H9 (cell line): ENCODE measurements at regions not wholly inside any gene's neighbourhood (a gene's known extent, or its start where the extent isn't known, plus 50 kb on each side); places are given as distances from the start of the nearest gene placed in this dataset.

Experiments
- DNase-seq: peaks from one replicate; pipeline ENCODE4 v3.0.0-alpha.2; 2017
- H2AFZ ChIP-seq: one replicate; pipeline ENCODE4 v1.6.1; 2013; ENCODE audit warnings: mild to moderate bottlenecking, low read length, control low read depth, moderate library complexity
- H2AK5ac ChIP-seq: 2 replicates; pipeline ENCODE4 v1.6.1; 2013; ENCODE audit warnings: low read length, control low read depth, mixed read lengths; ENCODE audit not compliant: insufficient read length
- H2BK120ac ChIP-seq: one replicate; pipeline ENCODE4 v1.6.1; 2013; ENCODE audit warnings: low read depth, mild to moderate bottlenecking, low read length, control low read depth, inconsistent platforms; ENCODE audit not compliant: poor library complexity, severe bottlenecking
- H2BK12ac ChIP-seq: 2 replicates; pipeline ENCODE4 v1.6.1; 2013; ENCODE audit warnings: low read length, control low read depth, mixed read lengths, low read depth; ENCODE audit not compliant: insufficient read length
- H2BK15ac ChIP-seq: 2 replicates; pipeline ENCODE4 v1.6.1; 2013; ENCODE audit warnings: low read depth, low read length, control low read depth
- H2BK20ac ChIP-seq: one replicate; pipeline ENCODE4 v1.6.1; 2013; ENCODE audit warnings: low read depth, mild to moderate bottlenecking, low read length, control low read depth, inconsistent platforms; ENCODE audit not compliant: poor library complexity, severe bottlenecking
- H2BK5ac ChIP-seq: 2 replicates; pipeline ENCODE4 v1.6.1; 2013; ENCODE audit warnings: low read length, control low read depth, mixed read lengths; ENCODE audit not compliant: insufficient read length
- H3K14ac ChIP-seq: 2 replicates; pipeline ENCODE4 v1.6.1; 2013; ENCODE audit warnings: low read length, control low read depth; ENCODE audit not compliant: insufficient read depth
- H3K18ac ChIP-seq: 2 replicates; pipeline ENCODE4 v1.6.1; 2013; ENCODE audit warnings: low read depth, mild to moderate bottlenecking, mixed read lengths, low read length, control low read depth; ENCODE audit not compliant: insufficient read length
- H3K23ac ChIP-seq: 2 replicates; pipeline ENCODE4 v1.6.1; 2013; ENCODE audit warnings: low read length, control low read depth, mixed read lengths, low read depth; ENCODE audit not compliant: insufficient read length
- H3K23me2 ChIP-seq: 2 replicates; pipeline ENCODE4 v1.6.1; 2013; ENCODE audit warnings: low read depth, mild to moderate bottlenecking, mixed read lengths, low read length, control low read depth; ENCODE audit not compliant: insufficient read length, poor library complexity, severe bottlenecking
- H3K27ac ChIP-seq: 2 replicates; pipeline ENCODE4 v1.5.1; 2013; ENCODE audit warnings: low read length, control low read depth, mixed read lengths, low read depth; ENCODE audit not compliant: insufficient read length
- H3K27me3 ChIP-seq: 2 replicates; pipeline ENCODE4 v1.6.1; 2013; ENCODE audit warnings: low read length, control low read depth, inconsistent platforms; ENCODE audit not compliant: insufficient read depth
- H3K4ac ChIP-seq: 2 replicates; pipeline ENCODE4 v1.6.1; 2013; ENCODE audit warnings: low read depth, mild to moderate bottlenecking, control low read depth, inconsistent platforms, low read length, moderate library complexity
- H3K4me1 ChIP-seq: 2 replicates; pipeline ENCODE4 v1.6.1; 2013; ENCODE audit warnings: low read length, control low read depth, inconsistent platforms; ENCODE audit not compliant: insufficient read depth
- H3K4me2 ChIP-seq: 2 replicates; pipeline ENCODE4 v1.6.1; 2013; ENCODE audit warnings: low read length, control low read depth, mixed read lengths; ENCODE audit not compliant: insufficient read length, insufficient read depth
- H3K56ac ChIP-seq: 2 replicates; pipeline ENCODE4 v1.6.1; 2013; ENCODE audit warnings: low read depth, mild to moderate bottlenecking, mixed read lengths, low read length, control low read depth; ENCODE audit not compliant: insufficient read length
- H3K79me1 ChIP-seq: 2 replicates; pipeline ENCODE4 v1.6.1; 2013; ENCODE audit warnings: low read depth, mild to moderate bottlenecking, moderate library complexity, low read length, control low read depth, inconsistent platforms; ENCODE audit not compliant: insufficient read depth, poor library complexity, severe bottlenecking
- H3K79me2 ChIP-seq: 2 replicates; pipeline ENCODE4 v1.6.1; 2013; ENCODE audit warnings: low read length, control low read depth, inconsistent platforms; ENCODE audit not compliant: insufficient read depth
- H3K9ac ChIP-seq: 2 replicates; pipeline ENCODE4 v1.6.1; 2013; ENCODE audit warnings: low read length, control low read depth, mixed read lengths; ENCODE audit not compliant: insufficient read length; ENCODE audit errors: extremely low read depth
- H3K9me3 ChIP-seq: one replicate; pipeline ENCODE4 v1.6.1; 2013; ENCODE audit warnings: low read depth, low read length, inconsistent platforms; ENCODE audit not compliant: control insufficient read depth
- H3T11ph ChIP-seq: one replicate; pipeline ENCODE4 v1.6.1; 2013; ENCODE audit warnings: mild to moderate bottlenecking, low read length, control low read depth, inconsistent platforms
- H4K20me1 ChIP-seq: one replicate; pipeline ENCODE4 v1.6.1; 2013; ENCODE audit not compliant: control insufficient read depth, insufficient read length, insufficient read depth
- H4K5ac ChIP-seq: 2 replicates; pipeline ENCODE4 v1.6.1; 2013; ENCODE audit warnings: low read depth, mild to moderate bottlenecking, mixed read lengths, low read length, control low read depth; ENCODE audit not compliant: insufficient read length
- H4K8ac ChIP-seq: replicated peaks from 2 replicates; pipeline ENCODE4 v1.6.1; 2013; ENCODE audit warnings: low read length, control low read depth, mixed read lengths, low read depth; ENCODE audit not compliant: insufficient read length
- H4K91ac ChIP-seq: 2 replicates; pipeline ENCODE4 v1.6.1; 2013; ENCODE audit warnings: low read depth, mild to moderate bottlenecking, moderate library complexity, mixed read lengths, low read length, control low read depth; ENCODE audit not compliant: insufficient read length
- H3K27ac Mint-ChIP-seq, 3 experiments: 2 replicates in 2 of 3; 3 replicates in 1 of 3; pipeline ENCODE4 v1.8.0; 2020 to 2021; ENCODE audit warnings: mixed read lengths in 3 of 3, mild to moderate bottlenecking in 1 of 3, moderate library complexity in 1 of 3
- H3K27me3 Mint-ChIP-seq: 2 replicates; pipeline ENCODE4 v1.8.0; 2021; ENCODE audit warnings: low read depth, mild to moderate bottlenecking, moderate library complexity, mixed read lengths
- H3K36me3 Mint-ChIP-seq, 3 experiments: 2 replicates in 2 of 3; 3 replicates in 1 of 3; pipeline ENCODE4 v1.8.0; 2020 to 2021; ENCODE audit warnings: low read depth in 3 of 3, mixed read lengths in 3 of 3; ENCODE audit not compliant: insufficient read depth in 1 of 3
- H3K4me1 Mint-ChIP-seq, 2 experiments: 2 replicates each; pipeline ENCODE4 v1.8.0; 2020; ENCODE audit warnings: mixed read lengths in 2 of 2
- H3K4me3 Mint-ChIP-seq, 2 experiments: 2 replicates in 1 of 2; 3 replicates in 1 of 2; pipeline ENCODE4 v1.8.0; 2020 to 2021; ENCODE audit warnings: mild to moderate bottlenecking in 2 of 2, mixed read lengths in 2 of 2, moderate library complexity in 1 of 2
- H3K9me3 Mint-ChIP-seq, 2 experiments: 2 replicates in 1 of 2; 3 replicates in 1 of 2; pipeline ENCODE4 v1.8.0; 2020; ENCODE audit warnings: mild to moderate bottlenecking in 2 of 2, mixed read lengths in 2 of 2, moderate library complexity in 1 of 2
- WGBS: extraction: QIAGEN DNeasy Blood & Tissue Kit; methylation state at CpG from one replicate; pipeline ENCODE4 v1.1.7; 2013; ENCODE audit warnings: missing lambda C conversion rate, low lambda C conversion rate, mixed read lengths; ENCODE audit not compliant: insufficient read length; ENCODE audit errors: extremely low coverage; 5-methylcytosine and 5-hydroxymethylcytosine counted together
- TF ChIP-seq, protein P1 (sequence below): fragments of 200-600 bp; sonication (generic); conservative IDR thresholded peaks from 3 replicates; pipeline ENCODE4 v1.8.0; 2021; ENCODE audit warnings: antibody characterized with exemption, mild to moderate bottlenecking

DNA sequence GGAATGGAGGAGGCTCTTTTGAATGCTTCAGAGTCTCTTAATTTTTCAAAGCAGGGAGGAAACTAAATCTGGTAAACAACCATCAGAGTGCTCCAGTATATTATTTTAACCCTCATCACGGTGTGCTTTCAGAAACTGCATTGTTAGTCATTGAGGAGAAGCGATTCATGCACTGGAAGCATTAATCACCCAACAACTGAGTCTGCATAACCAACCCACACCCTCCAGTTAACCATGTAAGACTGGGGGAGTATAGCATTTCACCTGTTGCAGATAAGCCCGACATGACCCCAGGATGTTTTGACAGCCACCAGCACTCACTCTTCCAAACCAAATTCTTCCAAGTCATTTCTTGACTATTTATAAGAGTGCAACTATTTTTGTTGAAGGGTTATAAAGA, 257.6 kb downstream of the GATA3 start:
- Histone ChIP-seq H3K56ac (no peak overlapping the region), H2BK12ac (no peak overlapping the region), H2BK120ac (no peak overlapping the region), H3K4me1 (no peaks in the 10 kb centered on the region), H3K18ac (no peak overlapping the region), H3K14ac (no peak overlapping the region), H4K5ac (no peak overlapping the region), H4K20me1 (no peaks in the 10 kb centered on the region), H3K9ac (no peak overlapping the region), H3K27me3 (no peaks in the 10 kb centered on the region), H4K8ac (no peak overlapping the region), H2AK5ac (no peak overlapping the region), H2BK20ac (no peak overlapping the region), H3K23ac (no peak overlapping the region), H3K27ac (no peak overlapping the region), H2BK5ac (no peak overlapping the region), H3T11ph (no peak overlapping the region), H3K79me2 (no peaks in the 10 kb centered on the region), H3K23me2 (no peaks in the 10 kb centered on the region), H3K4me2 (no peak overlapping the region), H4K91ac (no peak overlapping the region), H3K4ac (no peak overlapping the region), H2AFZ (no peak overlapping the region), H3K9me3 (no peaks in the 10 kb centered on the region), H2BK15ac (no peak overlapping the region), H3K79me1 (no peaks in the 10 kb centered on the region)
- TF ChIP-seq, protein P1, sequence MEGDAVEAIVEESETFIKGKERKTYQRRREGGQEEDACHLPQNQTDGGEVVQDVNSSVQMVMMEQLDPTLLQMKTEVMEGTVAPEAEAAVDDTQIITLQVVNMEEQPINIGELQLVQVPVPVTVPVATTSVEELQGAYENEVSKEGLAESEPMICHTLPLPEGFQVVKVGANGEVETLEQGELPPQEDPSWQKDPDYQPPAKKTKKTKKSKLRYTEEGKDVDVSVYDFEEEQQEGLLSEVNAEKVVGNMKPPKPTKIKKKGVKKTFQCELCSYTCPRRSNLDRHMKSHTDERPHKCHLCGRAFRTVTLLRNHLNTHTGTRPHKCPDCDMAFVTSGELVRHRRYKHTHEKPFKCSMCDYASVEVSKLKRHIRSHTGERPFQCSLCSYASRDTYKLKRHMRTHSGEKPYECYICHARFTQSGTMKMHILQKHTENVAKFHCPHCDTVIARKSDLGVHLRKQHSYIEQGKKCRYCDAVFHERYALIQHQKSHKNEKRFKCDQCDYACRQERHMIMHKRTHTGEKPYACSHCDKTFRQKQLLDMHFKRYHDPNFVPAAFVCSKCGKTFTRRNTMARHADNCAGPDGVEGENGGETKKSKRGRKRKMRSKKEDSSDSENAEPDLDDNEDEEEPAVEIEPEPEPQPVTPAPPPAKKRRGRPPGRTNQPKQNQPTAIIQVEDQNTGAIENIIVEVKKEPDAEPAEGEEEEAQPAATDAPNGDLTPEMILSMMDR = no peak
- Mint-ChIP-seq H3K4me3 (no peak overlapping the region), H3K9me3 (0 out of 5 replicates have a peak, but pooled peaks cover 0 to 3% of the 10 kb centered on the region in 2 experiments), H3K4me1 (peaks cover 4 to 8% of the 10 kb centered on the region in 2 experiments), H3K36me3 (no peaks in the 10 kb centered on the region), H3K27ac (no peak overlapping the region), H3K27me3 (peaks cover 10% of the 10 kb centered on the region)
- DNase-seq = no peak
- no CpG with 5 or more reads among the region's 3 CpGs for WGBS
